Suprapubic skin (tissue), 4 donors: ENCODE measurements at regions not wholly inside any gene's neighbourhood (a gene's known extent, or its start where the extent isn't known, plus 50 kb on each side); places are given as distances from the start of the nearest gene placed in this dataset.

Experiments used
- DNase-seq, 2 donors: peaks; one replicate each; pipeline ENCODE4 v3.0.0-alpha.2; 2019; ENCODE audit warnings: low spot score in 2 of 2
- H3K27ac ChIP-seq: fragments of 200-600 bp; sonication (generic); one replicate; pipeline ENCODE4 v1.5.1; 2019
- H3K27me3 ChIP-seq: fragments of 200-600 bp; sonication (generic); one replicate; pipeline ENCODE4 v1.5.1; 2019
- H3K36me3 ChIP-seq: fragments of 200-600 bp; sonication (generic); one replicate; pipeline ENCODE4 v1.5.1; 2019
- H3K4me1 ChIP-seq: fragments of 200-600 bp; sonication (generic); one replicate; pipeline ENCODE4 v1.5.1; 2019
- H3K4me3 ChIP-seq: fragments of 200-600 bp; sonication (generic); one replicate; pipeline ENCODE4 v1.5.1; 2019; ENCODE audit warnings: mild to moderate bottlenecking
- H3K9me3 ChIP-seq: fragments of 200-600 bp; sonication (generic); one replicate; pipeline ENCODE4 v1.5.1; 2019
- CTCF ChIP-seq, 2 donors: fragments of 200-600 bp in 1 of 2; fragments of 450-650 bp in 1 of 2; sonication (generic) in 1 of 2; IDR thresholded peaks; one replicate each; pipeline ENCODE4 v1.5.1; 2016 to 2019; ENCODE audit warnings: antibody characterized with exemption in 2 of 2, mild to moderate bottlenecking in 1 of 2, moderate library complexity in 1 of 2
- EP300 ChIP-seq: sonication (generic); formaldehyde crosslinking; IDR thresholded peaks from one replicate; pipeline ENCODE4 v1.6.1; 2017; ENCODE audit warnings: antibody characterized with exemption
- POLR2A ChIP-seq, 2 donors: fragments of 450-650 bp; IDR thresholded peaks; one replicate each; pipeline ENCODE4 v1.6.1; 2017; ENCODE audit warnings: antibody characterized with exemption in 2 of 2, mild to moderate bottlenecking in 2 of 2, moderate library complexity in 2 of 2
- POLR2AphosphoS5 ChIP-seq, 3 donors: sonication (generic); formaldehyde crosslinking; IDR thresholded peaks; one replicate each; pipeline ENCODE4 v1.6.1; 2017; ENCODE audit warnings: antibody characterized with exemption in 3 of 3
- WGBS: methylation state at CpG from one replicate; pipeline ENCODE4 v1.1.5; 2018; 5-methylcytosine and 5-hydroxymethylcytosine counted together

GRCh38 chr11:97948793-97949192, 1072.0 kb upstream of the CNTN5 start:
- no peak overlapping the region for H3K27ac ChIP-seq
- H3K9me3 ChIP-seq, result no peaks in the 10 kb centered on the region
- no peak overlapping the region for H3K4me3 ChIP-seq
- TF ChIP-seq POLR2AphosphoS5 (IDR thresholded peaks at IDR 0.05) (no peak), POLR2A (IDR thresholded peaks at IDR 0.05) (no peak), CTCF (IDR thresholded peaks at IDR 0.05) (no peak), EP300 (no peak)
- no peak for DNase-seq
- H3K36me3 ChIP-seq, result no peaks in the 10 kb centered on the region
- H3K4me1 ChIP-seq, result no peaks in the 10 kb centered on the region
- 0% methylated on average over 1 of the region's 1 CpG for WGBS
- no peaks in the 10 kb centered on the region for H3K27me3 ChIP-seq

- TF ChIP-seq POLR2AphosphoS5 (IDR thresholded peaks at IDR 0.05) (no peak), CTCF (IDR thresholded peaks at IDR 0.05) (no peak), POLR2A (IDR thresholded peaks at IDR 0.05) (no peak), EP300 (no peak)
- no peak for DNase-seq
- H3K4me1 ChIP-seq, result no peaks in the 10 kb centered on the region
- no peaks in the 10 kb centered on the region for H3K36me3 ChIP-seq
- H3K27me3 ChIP-seq, result no peaks in the 10 kb centered on the region
- 79% methylated on average over 2 of the region's 2 CpGs for WGBS
- H3K9me3 ChIP-seq, result no peaks in the 10 kb centered on the region
- H3K27ac ChIP-seq, result no peak overlapping the region
- H3K4me3 ChIP-seq, result no peak overlapping the region
These were observed 1065.2 kb upstream of the CNTN5 start for GRCh38 chr11:97955595-97955994.

- 84% methylated on average over 2 of the region's 2 CpGs for WGBS
- H3K9me3 ChIP-seq, result no peaks in the 10 kb centered on the region
- H3K27ac ChIP-seq, result no peak overlapping the region
- H3K27me3 ChIP-seq, result no peaks in the 10 kb centered on the region
- H3K4me3 ChIP-seq, result no peak overlapping the region
- TF ChIP-seq EP300, result no peak
- no peak for TF ChIP-seq POLR2A (IDR thresholded peaks at IDR 0.05)
- no peak for TF ChIP-seq POLR2AphosphoS5 (IDR thresholded peaks at IDR 0.05)
- TF ChIP-seq CTCF (IDR thresholded peaks at IDR 0.05), result no peak
- no peak for DNase-seq
- H3K36me3 ChIP-seq, result no peaks in the 10 kb centered on the region
- H3K4me1 ChIP-seq, result no peaks in the 10 kb centered on the region
These were observed 1063.8 kb upstream of the CNTN5 start for GRCh38 chr11:97956904-97957303.

GRCh38 chr11:97961431-97961830, 1059.3 kb upstream of the CNTN5 start:
- TF ChIP-seq EP300 (no peak), POLR2A (IDR thresholded peaks at IDR 0.05) (no peak), CTCF (IDR thresholded peaks at IDR 0.05) (no peak)
- Histone ChIP-seq H3K4me1 (no peaks in the 10 kb centered on the region), H3K9me3 (no peaks in the 10 kb centered on the region), H3K27ac (no peak overlapping the region), H3K27me3 (no peaks in the 10 kb centered on the region), H3K4me3 (no peak overlapping the region), H3K36me3 (no peaks in the 10 kb centered on the region)
- DNase-seq, result no peak
- 80% methylated on average over 4 of the region's 4 CpGs for WGBS

- no peaks in the 10 kb centered on the region for H3K4me1 ChIP-seq
- H3K9me3 ChIP-seq, result no peaks in the 10 kb centered on the region
- H3K36me3 ChIP-seq, result no peaks in the 10 kb centered on the region
- no peaks in the 10 kb centered on the region for H3K27me3 ChIP-seq
- TF ChIP-seq EP300 (no peak), POLR2AphosphoS5 (IDR thresholded peaks at IDR 0.05) (no peak), CTCF (IDR thresholded peaks at IDR 0.05) (no peak), POLR2A (IDR thresholded peaks at IDR 0.05) (no peak)
- no peak for DNase-seq
- no peak overlapping the region for H3K4me3 ChIP-seq
- H3K27ac ChIP-seq, result no peak overlapping the region
- WGBS, result 84% methylated on average over 1 of the region's 1 CpG
These were observed 1058.0 kb upstream of the CNTN5 start for GRCh38 chr11:97962758-97963157.
